KMS-11 (cell line): ENCODE measurements at regions not wholly inside any gene's neighbourhood (a gene's known extent, or its start where the extent isn't known, plus 50 kb on each side); places are given as distances from the start of the nearest gene placed in this dataset.

Source experiments
- H2AFZ ChIP-seq: fragments of 200-600 bp; sonication (generic); 2 replicates; pipeline ENCODE4 v1.6.1; 2016; ENCODE audit warnings: antibody characterized with exemption, mixed run types, low read depth
- H3K27ac ChIP-seq: fragments of 200-600 bp; sonication (generic); 2 replicates; pipeline ENCODE4 v1.6.1; 2016; ENCODE audit warnings: mild to moderate bottlenecking, mixed run types
- H3K27me3 ChIP-seq: fragments of 200-600 bp; sonication (generic); 2 replicates; pipeline ENCODE4 v1.6.1; 2017; ENCODE audit warnings: mild to moderate bottlenecking, low read depth, mixed run types, moderate library complexity; ENCODE audit not compliant: insufficient read depth
- H3K36me3 ChIP-seq: fragments of 200-600 bp; sonication (generic); 2 replicates; pipeline ENCODE4 v1.6.1; 2017; ENCODE audit warnings: mild to moderate bottlenecking, mixed run types; ENCODE audit not compliant: insufficient read depth
- H3K4me1 ChIP-seq: fragments of 200-600 bp; sonication (generic); 2 replicates; pipeline ENCODE4 v1.6.1; 2016; ENCODE audit warnings: mild to moderate bottlenecking, low read depth, mixed run types; ENCODE audit not compliant: poor library complexity, severe bottlenecking
- H3K4me2 ChIP-seq: fragments of 200-600 bp; sonication (generic); 2 replicates; pipeline ENCODE4 v1.7.0; 2016; ENCODE audit warnings: mild to moderate bottlenecking, mixed run types
- H3K4me3 ChIP-seq: fragments of 200-600 bp; sonication (generic); IDR thresholded peaks from 2 replicates; pipeline ENCODE4 v1.6.1; 2017; ENCODE audit warnings: low read depth, low read length, mixed read lengths; ENCODE audit not compliant: insufficient read depth
- H3K79me2 ChIP-seq: fragments of 200-600 bp; sonication (generic); 2 replicates; pipeline ENCODE4 v1.6.1; 2016; ENCODE audit warnings: low read depth, mixed run types; ENCODE audit not compliant: insufficient read depth
- H3K9ac ChIP-seq: fragments of 200-600 bp; sonication (generic); 2 replicates; pipeline ENCODE4 v1.6.1; 2016; ENCODE audit warnings: mild to moderate bottlenecking, mixed run types
- H4K20me1 ChIP-seq: fragments of 200-600 bp; sonication (generic); 2 replicates; pipeline ENCODE4 v1.6.1; 2016; ENCODE audit warnings: mild to moderate bottlenecking, mixed run types; ENCODE audit not compliant: insufficient read depth
- TF ChIP-seq, protein P1 (sequence below): fragments of 200-600 bp; sonication (generic); conservative IDR thresholded peaks from 2 replicates; pipeline ENCODE4 v1.6.1; 2017; ENCODE audit warnings: low read depth, mild to moderate bottlenecking, antibody characterized with exemption, low read length, moderate library complexity, mixed read lengths

DNA sequence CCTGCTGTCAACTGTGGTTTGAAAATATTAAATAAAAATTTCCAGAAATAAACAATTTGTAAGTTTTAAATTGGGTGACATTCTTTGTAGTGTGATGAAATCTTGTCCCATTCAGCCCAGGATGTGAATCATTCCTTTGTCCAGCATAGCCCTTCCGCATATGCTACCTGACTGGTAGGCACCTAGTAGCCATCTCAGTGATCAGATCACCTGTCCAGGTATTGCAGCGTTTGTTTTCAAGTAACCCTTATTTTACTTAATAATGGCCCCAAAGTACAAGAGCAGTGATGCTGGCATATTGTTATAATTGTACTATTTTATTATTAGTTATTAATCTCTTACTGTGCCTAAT is 351.6 kb upstream of the B3GALT2 start:
- H3K4me3 ChIP-seq, result peak overlapping the region; percentile 35
- peak overlapping the region; percentile 97 for H3K4me2 ChIP-seq
- H3K36me3 ChIP-seq, result no peaks in the 10 kb centered on the region
- H3K27ac ChIP-seq, result peak overlapping the region; percentile 57
- H3K9ac ChIP-seq, result peak overlapping the region; percentile 6; the same call in 1 of the 2 replicates
- H4K20me1 ChIP-seq, result no peaks in the 10 kb centered on the region
- H3K27me3 ChIP-seq, result no peaks in the 10 kb centered on the region
- TF ChIP-seq, protein P1, sequence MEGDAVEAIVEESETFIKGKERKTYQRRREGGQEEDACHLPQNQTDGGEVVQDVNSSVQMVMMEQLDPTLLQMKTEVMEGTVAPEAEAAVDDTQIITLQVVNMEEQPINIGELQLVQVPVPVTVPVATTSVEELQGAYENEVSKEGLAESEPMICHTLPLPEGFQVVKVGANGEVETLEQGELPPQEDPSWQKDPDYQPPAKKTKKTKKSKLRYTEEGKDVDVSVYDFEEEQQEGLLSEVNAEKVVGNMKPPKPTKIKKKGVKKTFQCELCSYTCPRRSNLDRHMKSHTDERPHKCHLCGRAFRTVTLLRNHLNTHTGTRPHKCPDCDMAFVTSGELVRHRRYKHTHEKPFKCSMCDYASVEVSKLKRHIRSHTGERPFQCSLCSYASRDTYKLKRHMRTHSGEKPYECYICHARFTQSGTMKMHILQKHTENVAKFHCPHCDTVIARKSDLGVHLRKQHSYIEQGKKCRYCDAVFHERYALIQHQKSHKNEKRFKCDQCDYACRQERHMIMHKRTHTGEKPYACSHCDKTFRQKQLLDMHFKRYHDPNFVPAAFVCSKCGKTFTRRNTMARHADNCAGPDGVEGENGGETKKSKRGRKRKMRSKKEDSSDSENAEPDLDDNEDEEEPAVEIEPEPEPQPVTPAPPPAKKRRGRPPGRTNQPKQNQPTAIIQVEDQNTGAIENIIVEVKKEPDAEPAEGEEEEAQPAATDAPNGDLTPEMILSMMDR, result no peak
- H2AFZ ChIP-seq, result peak overlapping the region; percentile 58
- peaks cover 72% of the 10 kb centered on the region for H3K4me1 ChIP-seq
- no peaks in the 10 kb centered on the region for H3K79me2 ChIP-seq

- peak overlapping the region; percentile 35 for H3K4me3 ChIP-seq
- H3K36me3 ChIP-seq, result no peaks in the 10 kb centered on the region
- H3K27me3 ChIP-seq, result no peaks in the 10 kb centered on the region
- H2AFZ ChIP-seq, result peak overlapping the region; percentile 58
- H3K27ac ChIP-seq, result peak overlapping the region; percentile 57
- no peaks in the 10 kb centered on the region for H3K79me2 ChIP-seq
- H3K9ac ChIP-seq, result peak overlapping the region; percentile 6; the same call in 1 of the 2 replicates
- H3K4me1 ChIP-seq, result peaks cover 66% of the 10 kb centered on the region
- H3K4me2 ChIP-seq, result peak overlapping the region; percentile 97
- TF ChIP-seq, protein P1, result no peak
- H4K20me1 ChIP-seq, result no peaks in the 10 kb centered on the region
These were observed 351.0 kb upstream of the B3GALT2 start for GRCh38 chr1:193537266-193538002.

DNA sequence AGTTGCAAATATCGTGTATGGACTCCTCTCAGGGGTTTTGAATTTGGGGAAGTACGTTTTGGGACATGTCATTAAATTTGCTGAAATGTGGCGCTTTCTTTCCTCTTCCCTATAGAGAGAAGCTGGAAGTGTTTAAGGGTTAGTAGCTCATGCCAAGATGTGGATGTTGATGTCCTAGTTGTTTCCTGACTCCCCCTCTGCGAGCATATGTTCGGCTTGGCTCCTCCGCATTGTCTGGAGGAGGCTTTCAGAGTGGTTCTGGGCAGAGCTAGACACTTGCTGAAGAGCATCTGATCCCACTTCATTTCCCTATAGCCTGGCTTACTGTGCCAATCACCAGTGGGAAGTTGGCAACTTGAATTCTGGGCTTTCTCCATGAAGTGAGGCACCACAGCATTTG is 347.4 kb upstream of the B3GALT2 start:
- H4K20me1 ChIP-seq, result no peaks in the 10 kb centered on the region
- no peak overlapping the region for H2AFZ ChIP-seq
- no peaks in the 10 kb centered on the region for H3K79me2 ChIP-seq
- H3K27ac ChIP-seq, result no peak overlapping the region
- no peaks in the 10 kb centered on the region for H3K27me3 ChIP-seq
- TF ChIP-seq, protein P1, result no peak
- no peak overlapping the region for H3K9ac ChIP-seq
- no peaks in the 10 kb centered on the region for H3K36me3 ChIP-seq
- no peak overlapping the region for H3K4me2 ChIP-seq
- peaks cover 34% of the 10 kb centered on the region for H3K4me1 ChIP-seq
- no peak overlapping the region for H3K4me3 ChIP-seq

DNA sequence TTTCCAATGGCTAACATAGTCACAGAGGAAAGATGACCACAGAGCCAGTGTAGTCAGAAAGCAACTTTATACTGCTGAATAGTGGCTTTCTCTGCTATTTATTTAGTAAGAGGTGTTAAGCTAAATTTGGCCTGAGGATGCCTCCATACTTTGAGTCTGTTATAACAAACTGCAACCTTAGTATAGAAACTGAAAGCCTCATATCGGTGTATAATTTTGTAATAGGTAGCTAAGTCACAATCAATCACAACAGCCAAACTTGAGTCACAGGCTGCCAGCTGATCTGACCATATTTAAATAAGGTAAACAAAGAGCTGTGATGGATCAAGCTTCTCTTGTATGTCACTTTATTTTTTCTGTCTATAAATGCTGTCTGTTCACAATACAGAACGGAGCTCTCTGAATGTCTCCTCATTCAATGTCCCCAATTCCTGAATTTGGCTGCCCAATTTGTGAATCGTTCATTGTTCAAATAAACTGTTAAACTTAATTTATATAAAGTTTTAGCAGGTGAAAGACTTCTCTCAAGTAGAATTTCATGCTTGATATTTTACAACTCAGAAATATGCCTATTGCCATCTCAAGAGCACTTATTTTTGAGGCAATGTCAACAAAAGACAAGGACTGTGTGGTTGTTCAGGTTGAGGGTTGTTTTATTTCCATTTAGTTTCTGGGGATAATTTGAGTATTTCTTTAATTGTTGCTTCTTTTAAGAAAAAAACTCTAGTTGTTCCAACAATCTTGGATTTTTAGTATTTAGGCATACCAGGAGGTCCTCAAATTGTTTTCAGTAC is 339.7 kb upstream of the B3GALT2 start:
- Histone ChIP-seq H3K4me3 (no peak overlapping the region), H3K27ac (no peak overlapping the region), H2AFZ (no peak overlapping the region), H3K79me2 (no peaks in the 10 kb centered on the region), H3K4me1 (no peaks in the 10 kb centered on the region), H4K20me1 (no peaks in the 10 kb centered on the region), H3K27me3 (no peaks in the 10 kb centered on the region), H3K9ac (no peak overlapping the region), H3K36me3 (no peaks in the 10 kb centered on the region), H3K4me2 (peak overlapping the region; percentile 8; the same call in 1 of the 2 replicates)
- TF ChIP-seq, protein P1, result no peak
